ENCODE measurements at regions not wholly inside any gene's neighbourhood (a gene's known extent, or its start where the extent isn't known, plus 50 kb on each side); places are given as distances from the start of the nearest gene placed in this dataset.

GRCh38 chr14:100450736-100451135 lies 127.6 kb downstream of the SLC25A47 start:
- WGBS, 3 donors = 74 to 91% (median 82%) methylated on average over 6 of the region's 6 CpGs
- Histone ChIP-seq H3K4me3 (no peak overlapping the region), H3K27me3 (ENCODE audit: insufficient read depth in 3 of 3, low read length in 2 of 3) (no peaks in the 10 kb centered on the region), H3K4me1 (no peaks in the 10 kb centered on the region), H3K9me3 (no peaks in the 10 kb centered on the region), H3K36me3 (ENCODE audit: insufficient read depth in 1 of 2, low read depth in 1 of 2) (no peaks in the 10 kb centered on the region), H3K27ac (no peak overlapping the region)
- DNase-seq (no peak), ATAC-seq (no peak)
- intact Hi-C loops (cut with DNase I) = no loop called here
- TF ChIP-seq, protein P1, sequence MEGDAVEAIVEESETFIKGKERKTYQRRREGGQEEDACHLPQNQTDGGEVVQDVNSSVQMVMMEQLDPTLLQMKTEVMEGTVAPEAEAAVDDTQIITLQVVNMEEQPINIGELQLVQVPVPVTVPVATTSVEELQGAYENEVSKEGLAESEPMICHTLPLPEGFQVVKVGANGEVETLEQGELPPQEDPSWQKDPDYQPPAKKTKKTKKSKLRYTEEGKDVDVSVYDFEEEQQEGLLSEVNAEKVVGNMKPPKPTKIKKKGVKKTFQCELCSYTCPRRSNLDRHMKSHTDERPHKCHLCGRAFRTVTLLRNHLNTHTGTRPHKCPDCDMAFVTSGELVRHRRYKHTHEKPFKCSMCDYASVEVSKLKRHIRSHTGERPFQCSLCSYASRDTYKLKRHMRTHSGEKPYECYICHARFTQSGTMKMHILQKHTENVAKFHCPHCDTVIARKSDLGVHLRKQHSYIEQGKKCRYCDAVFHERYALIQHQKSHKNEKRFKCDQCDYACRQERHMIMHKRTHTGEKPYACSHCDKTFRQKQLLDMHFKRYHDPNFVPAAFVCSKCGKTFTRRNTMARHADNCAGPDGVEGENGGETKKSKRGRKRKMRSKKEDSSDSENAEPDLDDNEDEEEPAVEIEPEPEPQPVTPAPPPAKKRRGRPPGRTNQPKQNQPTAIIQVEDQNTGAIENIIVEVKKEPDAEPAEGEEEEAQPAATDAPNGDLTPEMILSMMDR (IDR thresholded peaks at IDR 0.05) = no peak

- DNase-seq (no peak), ATAC-seq (no peak)
- no peak overlapping the region for H3K27ac ChIP-seq
- WGBS, 3 donors = 92% methylated on average over 6 of the region's 6 CpGs
- H3K36me3 ChIP-seq (ENCODE audit: insufficient read depth in 1 of 2, low read depth in 1 of 2) = no peaks in the 10 kb centered on the region
- intact Hi-C loops (cut with DNase I) = no loop called here
- TF ChIP-seq, protein P1 (IDR thresholded peaks at IDR 0.05) = no peak
- H3K27me3 ChIP-seq (ENCODE audit: insufficient read depth in 3 of 3, low read length in 2 of 3) = no peaks in the 10 kb centered on the region
- no peak overlapping the region for H3K4me3 ChIP-seq
- H3K4me1 ChIP-seq = no peaks in the 10 kb centered on the region
- H3K9me3 ChIP-seq = no peaks in the 10 kb centered on the region
These were observed 128.1 kb downstream of the SLC25A47 start for GRCh38 chr14:100451264-100451663.

DNA sequence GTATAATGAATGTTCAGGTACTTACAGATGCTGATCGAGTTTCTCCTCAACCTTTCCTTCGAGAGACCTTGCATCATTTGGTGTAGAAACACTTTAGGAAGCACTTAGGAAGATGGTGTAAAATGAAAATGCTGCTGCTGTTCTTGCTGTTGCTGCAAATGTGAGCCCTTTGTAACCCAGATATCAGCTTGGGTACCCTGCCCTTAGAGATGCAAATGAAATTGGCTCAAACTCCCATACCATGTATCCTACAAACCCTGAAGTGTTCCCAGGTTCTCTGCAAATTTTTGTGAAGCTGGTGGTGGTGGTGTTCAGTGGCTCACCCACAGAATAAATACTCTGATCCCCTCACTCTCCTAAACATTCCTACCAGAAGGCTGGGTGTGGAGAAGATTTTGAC lies 130.8 kb downstream of the SLC25A47 start:
- 76 to 83% (median 77%) methylated on average over 2 of the region's 2 CpGs for WGBS, 3 donors
- intact Hi-C loops (cut with DNase I) = no loop called here
- Histone ChIP-seq H3K9me3 (no peaks in the 10 kb centered on the region), H3K4me1 (no peaks in the 10 kb centered on the region), H3K36me3 (ENCODE audit: insufficient read depth in 1 of 2, low read depth in 1 of 2) (no peaks in the 10 kb centered on the region), H3K4me3 (no peak overlapping the region), H3K27me3 (ENCODE audit: insufficient read depth in 3 of 3, low read length in 2 of 3) (no peaks in the 10 kb centered on the region), H3K27ac (no peak overlapping the region)
- DNase-seq (no peak), ATAC-seq (no peak)
- TF ChIP-seq, protein P1 (IDR thresholded peaks at IDR 0.05) = no peak

GRCh38 chr14:100454437-100454836 lies 131.3 kb downstream of the SLC25A47 start:
- Histone ChIP-seq H3K36me3 (ENCODE audit: insufficient read depth in 1 of 2, low read depth in 1 of 2) (no peaks in the 10 kb centered on the region), H3K27ac (no peak overlapping the region), H3K4me3 (no peak overlapping the region), H3K4me1 (no peaks in the 10 kb centered on the region), H3K27me3 (ENCODE audit: insufficient read depth in 3 of 3, low read length in 2 of 3) (no peaks in the 10 kb centered on the region), H3K9me3 (no peaks in the 10 kb centered on the region)
- intact Hi-C loops (cut with DNase I) = no loop called here
- TF ChIP-seq, protein P1 (IDR thresholded peaks at IDR 0.05) = no peak
- 81 to 93% (median 83%) methylated on average over 1 of the region's 1 CpG for WGBS, 3 donors
- no peak for ATAC-seq
- no peak for DNase-seq

GRCh38 chr14:100463937-100464336 lies 123.3 kb downstream of the BEGAIN start:
- Histone ChIP-seq H3K27ac (no peak overlapping the region), H3K9me3 (no peaks in the 10 kb centered on the region), H3K4me1 (no peaks in the 10 kb centered on the region), H3K36me3 (ENCODE audit: insufficient read depth in 1 of 2, low read depth in 1 of 2) (no peaks in the 10 kb centered on the region), H3K27me3 (ENCODE audit: insufficient read depth in 3 of 3, low read length in 2 of 3) (no peaks in the 10 kb centered on the region), H3K4me3 (no peak overlapping the region)
- DNase-seq (no peak), ATAC-seq (no peak)
- WGBS, 3 donors = 91 to 92% (median 92%) methylated on average over 3 of the region's 3 CpGs
- intact Hi-C loops (cut with DNase I) = no loop called here
- TF ChIP-seq, protein P1 (IDR thresholded peaks at IDR 0.05) = no peak

Measured in psoas muscle (tissue), 7 donors.